Stimulated activated CD8-positive, alpha-beta memory T cell treated with anti-CD3 and anti-CD28 coated beads, Interleukin-7, amount 100 ng/mL, for 4 hours (primary cell): ENCODE measurements at regions not wholly inside any gene's neighbourhood (a gene's known extent, or its start where the extent isn't known, plus 50 kb on each side); places are given as distances from the start of the nearest gene placed in this dataset.
"Not testable (repeated sequence)": the region's sequence is repeated elsewhere in the genome, so short reads cannot be mapped to it uniquely, and the experiment has no call there.

Experiments
- DNase-seq, 2 donors: peaks; one replicate each; pipeline ENCODE4 v3.0.0-alpha.2; 2020; ENCODE audit warnings: low read depth in 2 of 2

GRCh38 chr3:75241226-75241962 is 422.7 kb upstream of the FRG2C start:
- not testable (repeated sequence) for DNase-seq

- DNase-seq, result no peak
These were observed 422.0 kb upstream of the FRG2C start for GRCh38 chr3:75242012-75242735.

- no peak for DNase-seq
These were observed 415.2 kb upstream of the FRG2C start for GRCh38 chr3:75248974-75249373.

- DNase-seq, result no peak
These were observed 409.4 kb upstream of the FRG2C start for GRCh38 chr3:75254685-75255084.

- not testable (repeated sequence) for DNase-seq
These were observed 405.1 kb upstream of the FRG2C start for GRCh38 chr3:75258825-75259683.

GRCh38 chr3:75260975-75261374 is 403.2 kb upstream of the FRG2C start:
- not testable (repeated sequence) for DNase-seq

GRCh38 chr3:75262661-75263060 is 401.5 kb upstream of the FRG2C start:
- no peak for DNase-seq

- DNase-seq, result no peak
These were observed 398.2 kb upstream of the FRG2C start for GRCh38 chr3:75265897-75266296.

GRCh38 chr3:75268576-75268975 is 395.6 kb upstream of the FRG2C start:
- DNase-seq, result not testable (repeated sequence)

- DNase-seq, result not testable (repeated sequence)
These were observed 391.9 kb upstream of the FRG2C start for GRCh38 chr3:75272237-75272636.

GRCh38 chr3:75272691-75273090 is 391.4 kb upstream of the FRG2C start:
- no peak for DNase-seq

- DNase-seq, result not testable (repeated sequence)
These were observed 378.5 kb upstream of the FRG2C start for GRCh38 chr3:75285531-75286148.

- not testable (repeated sequence) for DNase-seq
These were observed 375.1 kb upstream of the FRG2C start for GRCh38 chr3:75288972-75289574.

GRCh38 chr3:75294124-75294523 is 370.0 kb upstream of the FRG2C start:
- no peak for DNase-seq

GRCh38 chr3:75295013-75295412 is 369.1 kb upstream of the FRG2C start:
- DNase-seq, result no peak

- DNase-seq, result no peak
These were observed 367.3 kb upstream of the FRG2C start for GRCh38 chr3:75296858-75297257.

GRCh38 chr3:75300606-75301005 is 363.5 kb upstream of the FRG2C start:
- DNase-seq, result no peak

GRCh38 chr3:75301050-75301449 is 363.1 kb upstream of the FRG2C start:
- DNase-seq, result not testable (repeated sequence)

GRCh38 chr3:75303741-75304140 is 360.4 kb upstream of the FRG2C start:
- no peak for DNase-seq

GRCh38 chr3:75305901-75306300 is 358.2 kb upstream of the FRG2C start:
- DNase-seq, result no peak

GRCh38 chr3:75311306-75311705 is 352.8 kb upstream of the FRG2C start:
- not testable (repeated sequence) for DNase-seq
